ENCODE measurements at regions not wholly inside any gene's neighbourhood (a gene's known extent, or its start where the extent isn't known, plus 50 kb on each side); places are given as distances from the start of the nearest gene placed in this dataset.

GRCh38 chr10:104520653-104521052 is 120.4 kb upstream of the SORCS3 start:
- TF ChIP-seq, protein P1, sequence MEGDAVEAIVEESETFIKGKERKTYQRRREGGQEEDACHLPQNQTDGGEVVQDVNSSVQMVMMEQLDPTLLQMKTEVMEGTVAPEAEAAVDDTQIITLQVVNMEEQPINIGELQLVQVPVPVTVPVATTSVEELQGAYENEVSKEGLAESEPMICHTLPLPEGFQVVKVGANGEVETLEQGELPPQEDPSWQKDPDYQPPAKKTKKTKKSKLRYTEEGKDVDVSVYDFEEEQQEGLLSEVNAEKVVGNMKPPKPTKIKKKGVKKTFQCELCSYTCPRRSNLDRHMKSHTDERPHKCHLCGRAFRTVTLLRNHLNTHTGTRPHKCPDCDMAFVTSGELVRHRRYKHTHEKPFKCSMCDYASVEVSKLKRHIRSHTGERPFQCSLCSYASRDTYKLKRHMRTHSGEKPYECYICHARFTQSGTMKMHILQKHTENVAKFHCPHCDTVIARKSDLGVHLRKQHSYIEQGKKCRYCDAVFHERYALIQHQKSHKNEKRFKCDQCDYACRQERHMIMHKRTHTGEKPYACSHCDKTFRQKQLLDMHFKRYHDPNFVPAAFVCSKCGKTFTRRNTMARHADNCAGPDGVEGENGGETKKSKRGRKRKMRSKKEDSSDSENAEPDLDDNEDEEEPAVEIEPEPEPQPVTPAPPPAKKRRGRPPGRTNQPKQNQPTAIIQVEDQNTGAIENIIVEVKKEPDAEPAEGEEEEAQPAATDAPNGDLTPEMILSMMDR (IDR thresholded peaks at IDR 0.05; ENCODE audit: control extremely low read depth, extremely low read depth), result no peak
- ATAC-seq (ENCODE audit: insufficient read depth, low FRiP score) (no peak), DNase-seq (no peak)
- peaks cover 0 to 2% (median 0%) of the 10 kb centered on the region in 4 donors for H3K9me3 ChIP-seq (ENCODE audit: control insufficient read depth in 4 of 4, insufficient read depth in 3 of 4, low read length in 3 of 4)
- no peak overlapping the region for H3K9ac ChIP-seq (ENCODE audit: insufficient read depth in 1 of 2, low read length in 2 of 2)
- H3K4me3 ChIP-seq, result no peak overlapping the region
- peaks cover 0 to 2% (median 0%) of the 10 kb centered on the region in 3 donors for H3K27me3 ChIP-seq (ENCODE audit: control insufficient read depth in 3 of 3, insufficient read depth in 3 of 3, low read length in 2 of 3)
- WGBS, 2 donors, result 88 to 89% methylated on average over 11 of the region's 11 CpGs
- no peak overlapping the region for H3K27ac ChIP-seq (ENCODE audit: low read depth in 1 of 2, low read length in 1 of 2)
- peaks cover 0 to 5% (median 0%) of the 10 kb centered on the region in 5 donors for H3K4me1 ChIP-seq (ENCODE audit: control insufficient read depth in 5 of 5, insufficient read depth in 5 of 5, low read length in 5 of 5)
- H3K36me3 ChIP-seq (ENCODE audit: control insufficient read depth in 4 of 4, insufficient read depth in 4 of 4, low read length in 4 of 4), result no peaks in the 10 kb centered on the region

DNA sequence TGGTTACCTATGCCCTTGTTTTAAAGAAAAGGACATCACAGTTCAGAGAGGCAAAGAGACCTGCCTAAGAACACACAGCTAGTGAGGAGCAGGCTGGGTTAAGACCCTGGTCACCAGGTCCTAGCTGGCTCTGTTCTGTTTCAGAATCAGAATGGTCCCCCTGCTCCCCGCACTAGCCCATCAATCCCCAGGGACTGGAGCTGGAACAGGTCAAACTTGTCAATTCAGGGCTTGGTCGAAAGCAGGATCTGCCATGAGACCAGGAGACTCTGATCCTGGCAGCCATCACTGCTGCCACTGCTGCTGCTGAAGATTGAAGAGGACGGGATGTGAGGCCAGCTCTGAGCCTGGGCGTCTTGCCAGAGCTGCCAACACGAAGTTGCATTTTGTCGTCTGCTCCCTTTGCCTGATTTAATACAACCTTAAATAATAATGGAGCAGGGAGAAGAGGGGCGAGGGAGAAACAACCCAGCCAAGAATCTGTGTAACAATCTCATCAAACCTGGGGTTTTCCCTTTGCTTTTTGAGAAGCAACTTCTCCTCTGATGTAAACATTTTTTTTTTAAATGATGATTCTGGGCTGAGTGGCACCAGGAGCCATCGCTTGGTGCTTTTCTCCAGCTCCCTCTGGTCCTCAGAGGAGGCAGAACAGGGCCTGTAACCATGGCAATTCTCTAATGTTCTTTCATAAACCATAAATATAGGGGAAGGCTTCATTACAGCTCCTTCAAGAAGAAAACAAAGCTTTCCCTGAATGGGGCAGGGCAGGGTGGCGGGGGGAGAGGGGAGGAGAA is 119.0 kb upstream of the SORCS3 start:
- Histone ChIP-seq H3K36me3 (ENCODE audit: control insufficient read depth in 4 of 4, insufficient read depth in 4 of 4, low read length in 4 of 4) (no peaks in the 10 kb centered on the region), H3K9ac (ENCODE audit: insufficient read depth in 1 of 2, low read length in 2 of 2) (no peak overlapping the region), H3K9me3 (ENCODE audit: control insufficient read depth in 4 of 4, insufficient read depth in 3 of 4, low read length in 3 of 4) (peaks cover 0 to 2% (median 0%) of the 10 kb centered on the region in 4 donors), H3K27ac (ENCODE audit: low read depth in 1 of 2, low read length in 1 of 2) (no peak overlapping the region), H3K27me3 (ENCODE audit: control insufficient read depth in 3 of 3, insufficient read depth in 3 of 3, low read length in 2 of 3) (no peaks in the 10 kb centered on the region), H3K4me1 (ENCODE audit: control insufficient read depth in 5 of 5, insufficient read depth in 5 of 5, low read length in 5 of 5) (peaks cover 0 to 5% (median 0%) of the 10 kb centered on the region in 5 donors), H3K4me3 (no peak overlapping the region)
- peak; percentile 23 to 46 (median 26) for DNase-seq
- 36 to 49% methylated on average over 9 of the region's 9 CpGs for WGBS, 2 donors
- ATAC-seq (ENCODE audit: insufficient read depth, low FRiP score), result no peak
- TF ChIP-seq, protein P1 (IDR thresholded peaks at IDR 0.05; ENCODE audit: control extremely low read depth, extremely low read depth), result no peak

DNA sequence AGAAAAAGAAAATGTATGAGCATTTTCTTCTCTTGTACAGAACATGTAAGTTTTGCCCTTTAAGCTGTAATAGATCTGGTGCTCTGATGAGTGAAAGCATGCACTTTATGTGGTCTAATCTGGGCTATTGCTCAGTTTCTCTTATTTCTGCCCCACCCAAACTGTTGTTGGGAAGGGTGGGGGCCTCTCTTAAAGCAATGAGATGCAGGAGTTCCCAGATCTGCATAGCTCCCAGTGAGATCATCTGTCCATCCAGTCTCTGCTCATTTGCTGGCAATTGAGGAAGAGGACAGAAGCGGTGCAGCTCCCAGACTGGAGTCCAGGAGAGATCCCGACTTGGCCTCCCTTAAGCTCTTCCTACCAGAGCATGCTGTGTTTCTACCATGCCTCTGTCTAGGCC is 114.9 kb upstream of the SORCS3 start:
- no peak for ATAC-seq (ENCODE audit: insufficient read depth, low FRiP score)
- Histone ChIP-seq H3K4me1 (ENCODE audit: control insufficient read depth in 5 of 5, insufficient read depth in 5 of 5, low read length in 5 of 5) (peaks cover 0 to 5% (median 0%) of the 10 kb centered on the region in 5 donors), H3K27me3 (ENCODE audit: control insufficient read depth in 3 of 3, insufficient read depth in 3 of 3, low read length in 2 of 3) (no peaks in the 10 kb centered on the region), H3K9ac (ENCODE audit: insufficient read depth in 1 of 2, low read length in 2 of 2) (no peak overlapping the region), H3K9me3 (ENCODE audit: control insufficient read depth in 4 of 4, insufficient read depth in 3 of 4, low read length in 3 of 4) (peaks cover 0 to 3% (median 0%) of the 10 kb centered on the region in 4 donors), H3K27ac (ENCODE audit: low read depth in 1 of 2, low read length in 1 of 2) (no peak overlapping the region), H3K4me3 (no peak overlapping the region), H3K36me3 (ENCODE audit: control insufficient read depth in 4 of 4, insufficient read depth in 4 of 4, low read length in 4 of 4) (no peaks in the 10 kb centered on the region)
- WGBS, 2 donors, result 82 to 100% methylated on average over 2 of the region's 2 CpGs
- DNase-seq, result no peak
- TF ChIP-seq, protein P1 (IDR thresholded peaks at IDR 0.05; ENCODE audit: control extremely low read depth, extremely low read depth), result no peak

Data from lung (tissue), 11 donors.